Neural progenitor cell (in vitro differentiated cells): ENCODE measurements at regions not wholly inside any gene's neighbourhood (a gene's known extent, or its start where the extent isn't known, plus 50 kb on each side); places are given as distances from the start of the nearest gene placed in this dataset.
"Not testable (repeated sequence)": the region's sequence is repeated elsewhere in the genome, so short reads cannot be mapped to it uniquely, and the experiment has no call there.

ENCODE experiments used
- CTCF ChIP-seq: fragments of 200-600 bp; sonication (generic); IDR thresholded peaks from 2 replicates; pipeline ENCODE4 v1.5.1; 2017; ENCODE audit warnings: antibody characterized with exemption, mild to moderate bottlenecking
- EZH2 ChIP-seq: fragments of 200-600 bp; sonication (generic); IDR thresholded peaks from 2 replicates; pipeline ENCODE4 v1.6.1; 2017; ENCODE audit warnings: antibody characterized with exemption, mild to moderate bottlenecking, moderate library complexity

GRCh38 chr16:33933039-33933438, 473.6 kb downstream of the TP53TG3F start:
- TF ChIP-seq CTCF, EZH2: not testable (repeated sequence)
